Calu3 (cell line): ENCODE measurements at regions not wholly inside any gene's neighbourhood (a gene's known extent, or its start where the extent isn't known, plus 50 kb on each side); places are given as distances from the start of the nearest gene placed in this dataset.

ENCODE experiments used
- BruUV-seq: library from RNA; stranded (reverse); fragments of 400-500 nt; replicated peaks from 2 replicates; lab custom pipeline; 2021; lab: Mats Ljungman, UMichigan
- CTCF ChIA-PET: fragments of 300-600 bp; sonication (Branson Sonifier 250); formaldehyde crosslinking; loops from one replicate; lab custom pipeline; 2022; ENCODE audit warnings: antibody characterized with exemption; lab: Charles Lee
- DNase-seq: peaks from one replicate; pipeline ENCODE4 v3.0.0; 2022
- H3K27ac Mint-ChIP-seq: one replicate; pipeline ENCODE4 v1.8.0; 2022; ENCODE audit warnings: mixed read lengths; ENCODE audit not compliant: unreplicated experiment
- H3K27me3 Mint-ChIP-seq: one replicate; pipeline ENCODE4 v1.8.0; 2022; ENCODE audit warnings: mixed read lengths; ENCODE audit not compliant: unreplicated experiment
- H3K36me3 Mint-ChIP-seq: one replicate; pipeline ENCODE4 v1.8.0; 2022; ENCODE audit warnings: mild to moderate bottlenecking, moderate library complexity, mixed read lengths; ENCODE audit not compliant: insufficient read depth, unreplicated experiment
- H3K4me1 Mint-ChIP-seq: one replicate; pipeline ENCODE4 v1.8.0; 2022; ENCODE audit warnings: mild to moderate bottlenecking, low read depth, mixed read lengths; ENCODE audit not compliant: unreplicated experiment
- H3K4me3 Mint-ChIP-seq: one replicate; pipeline ENCODE4 v1.8.0; 2022; ENCODE audit warnings: mild to moderate bottlenecking, low read depth, moderate library complexity, mixed read lengths; ENCODE audit not compliant: unreplicated experiment
- H3K9me3 Mint-ChIP-seq: one replicate; pipeline ENCODE4 v1.8.0; 2022; ENCODE audit warnings: low read depth, mixed read lengths; ENCODE audit not compliant: unreplicated experiment
- intact Hi-C: fragments of 100-400 bp; cut with micrococcal nuclease; formaldehyde crosslinking; loops from one replicate; pipeline ENCODE4 v1.10.0; 2022; ENCODE audit not compliant: unreplicated experiment
- TF ChIP-seq, protein P1 (sequence below): fragments of 200-600 bp; IDR thresholded peaks from one replicate; pipeline ENCODE4 v1.8.0; 2022; ENCODE audit warnings: antibody characterized with exemption; ENCODE audit not compliant: unreplicated experiment

DNA sequence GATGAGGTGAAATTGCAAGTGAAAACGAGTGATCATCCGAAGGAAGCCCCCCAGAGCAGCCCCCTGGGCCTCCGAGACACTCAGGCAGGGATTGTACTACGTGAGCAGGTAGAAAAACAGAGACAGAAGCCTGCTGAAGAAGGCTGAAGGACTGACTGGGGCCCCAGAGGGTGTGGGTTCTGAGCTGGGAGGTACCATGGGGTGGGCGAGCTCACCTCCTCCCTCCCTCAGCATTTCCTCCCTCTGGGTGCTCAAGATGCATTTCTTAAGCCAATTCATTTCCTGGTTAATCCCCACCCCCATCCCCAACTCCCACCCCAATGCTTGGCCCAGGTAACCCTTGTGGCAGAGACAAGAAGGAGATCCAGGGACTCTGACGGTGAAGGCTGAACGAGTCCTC, 108.7 kb downstream of the BDH1 start:
- Mint-ChIP-seq H3K9me3 (no peaks in the 10 kb centered on the region), H3K27me3 (peaks cover 7% of the 10 kb centered on the region), H3K4me3 (no peak overlapping the region), H3K36me3 (no peaks in the 10 kb centered on the region), H3K27ac (no peak overlapping the region), H3K4me1 (no peaks in the 10 kb centered on the region)
- intact Hi-C loops = no loop called here
- no TSS peak for BruUV-seq
- DNase-seq = no peak
- TF ChIP-seq, protein P1, sequence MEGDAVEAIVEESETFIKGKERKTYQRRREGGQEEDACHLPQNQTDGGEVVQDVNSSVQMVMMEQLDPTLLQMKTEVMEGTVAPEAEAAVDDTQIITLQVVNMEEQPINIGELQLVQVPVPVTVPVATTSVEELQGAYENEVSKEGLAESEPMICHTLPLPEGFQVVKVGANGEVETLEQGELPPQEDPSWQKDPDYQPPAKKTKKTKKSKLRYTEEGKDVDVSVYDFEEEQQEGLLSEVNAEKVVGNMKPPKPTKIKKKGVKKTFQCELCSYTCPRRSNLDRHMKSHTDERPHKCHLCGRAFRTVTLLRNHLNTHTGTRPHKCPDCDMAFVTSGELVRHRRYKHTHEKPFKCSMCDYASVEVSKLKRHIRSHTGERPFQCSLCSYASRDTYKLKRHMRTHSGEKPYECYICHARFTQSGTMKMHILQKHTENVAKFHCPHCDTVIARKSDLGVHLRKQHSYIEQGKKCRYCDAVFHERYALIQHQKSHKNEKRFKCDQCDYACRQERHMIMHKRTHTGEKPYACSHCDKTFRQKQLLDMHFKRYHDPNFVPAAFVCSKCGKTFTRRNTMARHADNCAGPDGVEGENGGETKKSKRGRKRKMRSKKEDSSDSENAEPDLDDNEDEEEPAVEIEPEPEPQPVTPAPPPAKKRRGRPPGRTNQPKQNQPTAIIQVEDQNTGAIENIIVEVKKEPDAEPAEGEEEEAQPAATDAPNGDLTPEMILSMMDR = no peak
- CTCF ChIA-PET = interaction anchor here (0.6 kb wide), 1 partner anchor 187 kb away, joined by 3 read pairs; no protein-coding TSS in a partner anchor

DNA sequence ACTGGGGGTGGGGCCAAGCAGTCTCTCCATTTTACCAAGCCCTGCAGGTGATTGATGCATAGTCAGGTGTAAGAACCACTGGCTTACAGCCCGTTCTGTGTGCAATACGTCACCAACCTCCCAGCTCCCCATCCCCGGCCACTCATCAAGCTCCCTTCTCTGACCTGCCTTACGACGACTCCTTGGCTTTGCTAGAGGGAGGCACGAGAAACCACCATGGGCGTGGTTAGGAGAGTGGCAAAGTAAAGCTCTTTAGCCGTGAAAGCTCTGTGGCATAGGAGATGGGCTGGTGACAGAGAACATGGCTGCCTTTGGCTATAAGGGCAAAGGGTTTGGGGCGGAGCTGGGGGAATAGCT, 109.1 kb downstream of the BDH1 start:
- DNase-seq = no peak
- no TSS peak for BruUV-seq
- CTCF ChIA-PET = interaction anchor here (0.6 kb wide), 1 partner anchor 186 kb away, joined by 3 read pairs; no protein-coding TSS in a partner anchor
- H3K4me1 Mint-ChIP-seq = no peaks in the 10 kb centered on the region
- TF ChIP-seq, protein P1 = no peak
- H3K4me3 Mint-ChIP-seq = no peak overlapping the region
- peaks cover 11% of the 10 kb centered on the region for H3K27me3 Mint-ChIP-seq
- intact Hi-C loops = no loop called here
- H3K36me3 Mint-ChIP-seq = no peaks in the 10 kb centered on the region
- no peak overlapping the region for H3K27ac Mint-ChIP-seq
- no peaks in the 10 kb centered on the region for H3K9me3 Mint-ChIP-seq

DNA sequence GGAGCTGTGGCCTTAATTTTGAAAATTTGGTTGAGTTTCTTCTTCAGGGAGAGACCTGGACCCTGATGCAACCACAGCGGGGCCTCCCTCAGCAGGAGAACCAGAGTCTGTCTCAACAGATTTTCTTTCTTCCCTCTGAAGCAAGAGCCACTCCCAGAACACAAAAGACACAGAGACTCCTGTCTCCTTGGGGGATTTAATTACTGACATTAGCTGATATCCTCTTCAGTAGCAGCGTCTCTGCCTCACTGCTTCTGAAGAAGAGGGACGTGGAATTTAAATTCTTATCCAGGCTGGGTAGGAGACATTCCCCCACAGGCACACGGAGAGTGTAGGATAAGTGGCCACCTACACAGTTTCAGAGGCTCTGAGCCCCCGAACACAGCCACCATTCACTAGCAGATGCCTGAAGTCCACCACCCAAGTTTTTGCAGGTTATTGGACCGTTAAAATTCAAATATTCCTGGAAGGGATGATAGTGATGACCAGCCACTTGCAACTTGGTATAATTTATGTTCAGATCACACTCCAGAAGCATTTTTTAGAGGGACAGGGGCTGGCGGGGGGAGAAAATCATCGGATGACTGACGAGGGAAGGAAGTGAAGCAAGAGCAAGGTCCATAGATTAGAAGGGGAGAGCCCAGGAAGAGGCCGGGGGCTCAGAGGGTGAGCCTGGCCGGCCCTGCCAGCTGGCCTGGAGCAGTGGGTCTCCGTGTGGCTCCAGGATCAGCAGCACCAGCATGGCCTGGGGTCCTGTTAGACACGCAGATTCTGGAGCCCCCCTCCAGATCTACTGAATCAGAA, 109.7 kb downstream of the BDH1 start:
- intact Hi-C loops = no loop called here
- no peaks in the 10 kb centered on the region for H3K4me1 Mint-ChIP-seq
- CTCF ChIA-PET = no interaction called here

DNA sequence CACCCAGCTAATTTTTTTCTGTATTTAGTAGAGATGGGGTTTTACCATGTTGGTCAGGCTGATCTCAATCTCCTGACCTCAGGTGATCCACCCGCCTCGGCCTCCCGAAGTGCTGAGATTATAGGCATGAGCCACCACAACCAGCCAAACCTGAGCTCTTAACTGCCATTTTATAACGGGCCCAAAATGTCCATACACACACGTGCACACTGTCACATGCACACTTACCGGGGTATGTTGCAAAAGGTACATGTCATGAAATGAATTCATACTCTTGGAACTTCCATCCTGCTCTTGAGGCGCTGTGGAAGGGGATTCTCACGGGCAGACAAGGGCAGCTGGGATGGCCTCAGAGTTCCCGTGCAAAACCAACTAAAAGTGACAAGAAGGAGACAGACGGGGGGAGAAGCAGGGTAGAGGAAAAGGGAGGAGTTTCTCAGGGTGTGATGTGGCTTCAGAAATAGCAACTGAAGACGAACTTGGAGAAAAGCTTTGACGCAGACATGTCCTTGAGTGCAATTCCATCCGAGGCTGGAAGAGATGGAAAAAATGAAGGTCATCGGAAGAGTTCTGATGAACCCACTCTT, 110.9 kb downstream of the BDH1 start:
- no peaks in the 10 kb centered on the region for H3K9me3 Mint-ChIP-seq

More for the DNA sequence above, 109.7 kb downstream of the BDH1 start:
- no peaks in the 10 kb centered on the region for H3K9me3 Mint-ChIP-seq
- H3K36me3 Mint-ChIP-seq = no peaks in the 10 kb centered on the region
- H3K27me3 Mint-ChIP-seq = peaks cover 16% of the 10 kb centered on the region
- no peak for DNase-seq
- H3K4me3 Mint-ChIP-seq = no peak overlapping the region
- H3K27ac Mint-ChIP-seq = no peak overlapping the region
- TF ChIP-seq, protein P1 = no peak
- BruUV-seq = no TSS peak

More for the DNA sequence above, 110.9 kb downstream of the BDH1 start:
- H3K4me3 Mint-ChIP-seq = no peak overlapping the region
- no peaks in the 10 kb centered on the region for H3K4me1 Mint-ChIP-seq
- BruUV-seq = no TSS peak
- H3K36me3 Mint-ChIP-seq = no peaks in the 10 kb centered on the region
- H3K27ac Mint-ChIP-seq = no peak overlapping the region
- DNase-seq = no peak
- H3K27me3 Mint-ChIP-seq = peaks cover 24% of the 10 kb centered on the region
- CTCF ChIA-PET = no interaction called here
- TF ChIP-seq, protein P1 = no peak
- intact Hi-C loops = no loop called here
